Panc1 (cell line): ENCODE measurements at regions not wholly inside any gene's neighbourhood (a gene's known extent, or its start where the extent isn't known, plus 50 kb on each side); places are given as distances from the start of the nearest gene placed in this dataset.

Experiments used
- ATAC-seq: fragments of 200-7000 bp; cut with Tn5 transposase; 2 replicates; pipeline ENCODE4 v1.9.1; 2020; ENCODE audit warnings: mild to moderate bottlenecking, moderate library complexity
- BruUV-seq: library from RNA; stranded (reverse); fragments of 400-500 nt; replicated peaks from 2 replicates; lab custom pipeline; 2021; lab: Mats Ljungman, UMichigan
- CTCF ChIA-PET: fragments of 300-600 bp; sonication (Branson Sonifier 250); formaldehyde crosslinking; loops from one replicate; lab custom pipeline; 2022; ENCODE audit warnings: antibody characterized with exemption; lab: Charles Lee
- POLR2A ChIA-PET: fragments of 300-600 bp; sonication (Branson Sonifier 250); formaldehyde crosslinking; loops from one replicate; lab custom pipeline; 2022; ENCODE audit warnings: antibody characterized with exemption; lab: Charles Lee
- DNase-seq: peaks from one replicate; pipeline ENCODE4 v3.0.0-alpha.2; 2010; ENCODE audit warnings: low read depth, low spot score
- H3K27ac ChIP-seq: 2 replicates; pipeline ENCODE4 v1.5.1; 2011; ENCODE audit warnings: mild to moderate bottlenecking, low read length, inconsistent platforms
- H3K27me3 ChIP-seq: fragments of 200-500 bp; sonication (Bioruptor generic); 2 replicates; pipeline ENCODE4 v1.6.0; 2014; ENCODE audit warnings: low read length, inconsistent platforms; ENCODE audit not compliant: control insufficient read depth, insufficient read depth
- H3K36me3 ChIP-seq: fragments of 200-500 bp; sonication (Bioruptor generic); 2 replicates; pipeline ENCODE4 v1.5.1; 2014; ENCODE audit warnings: inconsistent platforms, mild to moderate bottlenecking, low read length, moderate library complexity; ENCODE audit not compliant: control insufficient read depth, insufficient read depth
- H3K4me1 ChIP-seq: 2 replicates; pipeline ENCODE4 v1.5.1; 2011; ENCODE audit warnings: inconsistent platforms, mild to moderate bottlenecking, low read length, moderate library complexity; ENCODE audit not compliant: control insufficient read depth, insufficient read depth
- H3K4me3 ChIP-seq, 2 experiments: 2 replicates each; pipeline ENCODE4 v1.5.1; 2011 to 2012; ENCODE audit warnings: low read depth in 2 of 2, low read length in 2 of 2, mild to moderate bottlenecking in 2 of 2, inconsistent platforms in 1 of 2, moderate library complexity in 1 of 2
- H3K9me3 ChIP-seq: fragments of 200-500 bp; sonication (Bioruptor generic); 2 replicates; pipeline ENCODE4 v1.5.1; 2014; ENCODE audit warnings: low read depth, mild to moderate bottlenecking, inconsistent platforms, low read length, moderate library complexity; ENCODE audit not compliant: control insufficient read depth, insufficient read depth
- POLR2AphosphoS5 ChIP-seq: IDR thresholded peaks from 2 replicates; pipeline ENCODE4 v1.6.1; 2012; ENCODE audit warnings: mild to moderate bottlenecking, low read depth, low read length, moderate library complexity
- SIN3A ChIP-seq: IDR thresholded peaks from 2 replicates; pipeline ENCODE4 v1.6.1; 2012; ENCODE audit warnings: low read depth, mild to moderate bottlenecking, low read length, moderate library complexity, borderline replicate concordance; ENCODE audit not compliant: insufficient read depth
- TCF7L2 ChIP-seq: IDR thresholded peaks from 2 replicates; pipeline ENCODE4 v1.6.1; 2011; ENCODE audit warnings: mild to moderate bottlenecking, low read depth, low read length, inconsistent platforms
- in situ Hi-C: cut with HindIII; loops from 2 replicates; pipeline ENCODE4 v1.10.0; 2016; ENCODE audit warnings: low sequenced_read_pairs, low pct_unique_long_range_greater_than_20kb
- intact Hi-C: fragments of 100-400 bp; cut with micrococcal nuclease; formaldehyde crosslinking; loops from one replicate; pipeline ENCODE4 v1.10.0; 2022; ENCODE audit not compliant: unreplicated experiment
- TF ChIP-seq, protein P1 (sequence below), 2 experiments: IDR thresholded peaks; 2 replicates each; pipeline ENCODE4 v1.6.1; 2011 to 2012; ENCODE audit warnings: low read depth in 2 of 2, control low read depth in 1 of 2, low read length in 1 of 2, mild to moderate bottlenecking in 1 of 2, moderate library complexity in 1 of 2; ENCODE audit not compliant: insufficient read depth in 1 of 2
- TF ChIP-seq, protein P2 (sequence below): fragments of 450-650 bp; IDR thresholded peaks from 2 replicates; pipeline ENCODE4 v1.5.1; 2017; ENCODE audit warnings: mild to moderate bottlenecking

DNA sequence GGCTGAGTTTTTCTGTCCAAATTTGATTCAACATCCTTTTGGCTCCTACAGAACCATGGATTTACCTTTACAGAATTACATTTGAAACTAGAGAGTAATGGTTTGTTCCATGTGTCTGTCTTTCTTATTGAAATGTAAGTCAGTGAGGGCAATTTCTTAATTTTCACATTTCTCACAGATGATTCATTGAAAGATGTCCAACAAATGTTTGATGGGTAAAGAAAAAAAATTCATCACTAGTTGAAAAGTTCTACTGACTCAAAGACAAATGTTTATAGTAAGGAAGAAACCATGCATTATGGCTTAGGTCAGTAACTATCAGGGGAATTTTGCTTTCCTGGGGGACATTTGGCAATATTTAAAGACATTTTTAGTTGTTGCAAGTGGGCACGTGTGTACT, 131.6 kb upstream of the TRPM3 start:
- no TSS peak for BruUV-seq
- TF ChIP-seq, protein P1, sequence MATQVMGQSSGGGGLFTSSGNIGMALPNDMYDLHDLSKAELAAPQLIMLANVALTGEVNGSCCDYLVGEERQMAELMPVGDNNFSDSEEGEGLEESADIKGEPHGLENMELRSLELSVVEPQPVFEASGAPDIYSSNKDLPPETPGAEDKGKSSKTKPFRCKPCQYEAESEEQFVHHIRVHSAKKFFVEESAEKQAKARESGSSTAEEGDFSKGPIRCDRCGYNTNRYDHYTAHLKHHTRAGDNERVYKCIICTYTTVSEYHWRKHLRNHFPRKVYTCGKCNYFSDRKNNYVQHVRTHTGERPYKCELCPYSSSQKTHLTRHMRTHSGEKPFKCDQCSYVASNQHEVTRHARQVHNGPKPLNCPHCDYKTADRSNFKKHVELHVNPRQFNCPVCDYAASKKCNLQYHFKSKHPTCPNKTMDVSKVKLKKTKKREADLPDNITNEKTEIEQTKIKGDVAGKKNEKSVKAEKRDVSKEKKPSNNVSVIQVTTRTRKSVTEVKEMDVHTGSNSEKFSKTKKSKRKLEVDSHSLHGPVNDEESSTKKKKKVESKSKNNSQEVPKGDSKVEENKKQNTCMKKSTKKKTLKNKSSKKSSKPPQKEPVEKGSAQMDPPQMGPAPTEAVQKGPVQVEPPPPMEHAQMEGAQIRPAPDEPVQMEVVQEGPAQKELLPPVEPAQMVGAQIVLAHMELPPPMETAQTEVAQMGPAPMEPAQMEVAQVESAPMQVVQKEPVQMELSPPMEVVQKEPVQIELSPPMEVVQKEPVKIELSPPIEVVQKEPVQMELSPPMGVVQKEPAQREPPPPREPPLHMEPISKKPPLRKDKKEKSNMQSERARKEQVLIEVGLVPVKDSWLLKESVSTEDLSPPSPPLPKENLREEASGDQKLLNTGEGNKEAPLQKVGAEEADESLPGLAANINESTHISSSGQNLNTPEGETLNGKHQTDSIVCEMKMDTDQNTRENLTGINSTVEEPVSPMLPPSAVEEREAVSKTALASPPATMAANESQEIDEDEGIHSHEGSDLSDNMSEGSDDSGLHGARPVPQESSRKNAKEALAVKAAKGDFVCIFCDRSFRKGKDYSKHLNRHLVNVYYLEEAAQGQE (IDR thresholded peaks at IDR 0.05; ENCODE audit: insufficient read depth in 1 of 2, low read depth in 2 of 2, low read length in 1 of 2): no peak
- TF ChIP-seq, protein P2, sequence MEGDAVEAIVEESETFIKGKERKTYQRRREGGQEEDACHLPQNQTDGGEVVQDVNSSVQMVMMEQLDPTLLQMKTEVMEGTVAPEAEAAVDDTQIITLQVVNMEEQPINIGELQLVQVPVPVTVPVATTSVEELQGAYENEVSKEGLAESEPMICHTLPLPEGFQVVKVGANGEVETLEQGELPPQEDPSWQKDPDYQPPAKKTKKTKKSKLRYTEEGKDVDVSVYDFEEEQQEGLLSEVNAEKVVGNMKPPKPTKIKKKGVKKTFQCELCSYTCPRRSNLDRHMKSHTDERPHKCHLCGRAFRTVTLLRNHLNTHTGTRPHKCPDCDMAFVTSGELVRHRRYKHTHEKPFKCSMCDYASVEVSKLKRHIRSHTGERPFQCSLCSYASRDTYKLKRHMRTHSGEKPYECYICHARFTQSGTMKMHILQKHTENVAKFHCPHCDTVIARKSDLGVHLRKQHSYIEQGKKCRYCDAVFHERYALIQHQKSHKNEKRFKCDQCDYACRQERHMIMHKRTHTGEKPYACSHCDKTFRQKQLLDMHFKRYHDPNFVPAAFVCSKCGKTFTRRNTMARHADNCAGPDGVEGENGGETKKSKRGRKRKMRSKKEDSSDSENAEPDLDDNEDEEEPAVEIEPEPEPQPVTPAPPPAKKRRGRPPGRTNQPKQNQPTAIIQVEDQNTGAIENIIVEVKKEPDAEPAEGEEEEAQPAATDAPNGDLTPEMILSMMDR: no peak
- no peak for TF ChIP-seq POLR2AphosphoS5
- no peak for TF ChIP-seq TCF7L2
- no peak for TF ChIP-seq SIN3A
- CTCF ChIA-PET: no interaction called here

DNA sequence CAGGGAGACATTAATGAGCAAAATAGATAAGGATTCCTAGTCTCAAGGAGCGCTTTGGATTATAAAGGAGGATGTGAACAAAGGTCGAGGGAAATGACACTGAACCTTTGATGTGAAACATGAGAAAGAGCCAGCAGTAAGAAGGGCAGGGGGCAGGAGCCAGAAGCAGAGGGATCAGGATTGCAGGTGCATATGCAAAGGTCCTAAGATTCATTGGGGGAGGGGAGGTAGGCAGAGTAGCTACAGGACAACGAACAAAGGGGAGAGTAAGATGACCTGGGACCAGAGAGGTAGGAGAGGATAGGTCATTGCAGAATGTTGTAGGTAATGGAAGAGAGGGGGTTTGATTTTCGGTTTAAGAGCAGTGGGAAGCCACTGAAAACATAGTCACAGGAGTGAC, 129.2 kb upstream of the TRPM3 start:
- ChIA-PET CTCF (no interaction called here), POLR2A (no interaction called here)
- in situ Hi-C loops: no loop called here
- H3K27ac ChIP-seq: no peak overlapping the region
- H3K36me3 ChIP-seq: no peaks in the 10 kb centered on the region
- H3K4me3 ChIP-seq: no peak overlapping the region
- no peaks in the 10 kb centered on the region for H3K27me3 ChIP-seq
- no peaks in the 10 kb centered on the region for H3K9me3 ChIP-seq
- TF ChIP-seq, protein P2: no peak
- TF ChIP-seq, protein P1 (IDR thresholded peaks at IDR 0.05; ENCODE audit: insufficient read depth in 1 of 2, low read depth in 2 of 2, low read length in 1 of 2): no peak
- TF ChIP-seq TCF7L2 (no peak), POLR2AphosphoS5 (no peak), SIN3A (no peak)
- DNase-seq (no peak), ATAC-seq (no peak)
- intact Hi-C loops: no loop called here
- H3K4me1 ChIP-seq: no peaks in the 10 kb centered on the region
- BruUV-seq: no TSS peak

More for the DNA sequence above, 131.6 kb upstream of the TRPM3 start:
- in situ Hi-C loops (no loop called here), intact Hi-C loops (no loop called here)
- Histone ChIP-seq H3K9me3 (no peaks in the 10 kb centered on the region), H3K36me3 (no peaks in the 10 kb centered on the region), H3K27me3 (no peaks in the 10 kb centered on the region), H3K27ac (no peak overlapping the region), H3K4me3 (no peak overlapping the region), H3K4me1 (no peaks in the 10 kb centered on the region)
- POLR2A ChIA-PET: no interaction called here
- no peak for ATAC-seq
- no peak for DNase-seq
